ENCODE measurements at regions not wholly inside any gene's neighbourhood (a gene's known extent, or its start where the extent isn't known, plus 50 kb on each side); places are given as distances from the start of the nearest gene placed in this dataset.

GRCh38 chr10:36677431-36677768, 448.0 kb upstream of the ANKRD30A start:
- no peak for DNase-seq (ENCODE audit: low spot score)
- no peak for TF ChIP-seq CTCF (conservative IDR thresholded peaks at IDR 0.05; ENCODE audit: low read depth)
- no peak overlapping the region for H3K27ac ChIP-seq
- ChIA-PET CTCF (interaction anchor here (0.6 kb wide), 1 partner anchor 505 kb away, joined by 4 read pairs; no protein-coding TSS in a partner anchor), POLR2A (ENCODE audit: low non-redundant PET) (interaction anchor here (0.7 kb wide), 1 partner anchor 13 kb away, joined by 3 read pairs; no protein-coding TSS in a partner anchor)

GRCh38 chr10:36676756-36677430, 448.5 kb upstream of the ANKRD30A start:
- no peak overlapping the region for H3K27ac ChIP-seq
- DNase-seq (ENCODE audit: low spot score) = no peak
- ChIA-PET CTCF (interaction anchor here (0.6 kb wide), 1 partner anchor 505 kb away, joined by 4 read pairs; no protein-coding TSS in a partner anchor), POLR2A (ENCODE audit: low non-redundant PET) (interaction anchor here (0.7 kb wide), 1 partner anchor 14 kb away, joined by 3 read pairs; no protein-coding TSS in a partner anchor)
- TF ChIP-seq CTCF (conservative IDR thresholded peaks at IDR 0.05; ENCODE audit: low read depth) = no peak

- TF ChIP-seq CTCF (conservative IDR thresholded peaks at IDR 0.05; ENCODE audit: low read depth) = no peak
- ChIA-PET POLR2A (ENCODE audit: low non-redundant PET) (no interaction called here), CTCF (no interaction called here)
- no peak for DNase-seq (ENCODE audit: low spot score)
- no peak overlapping the region for H3K27ac ChIP-seq
Observed at GRCh38 chr10:36676321-36676720, 449.1 kb upstream of the ANKRD30A start.

GRCh38 chr10:36675458-36675880, 449.9 kb upstream of the ANKRD30A start:
- no peak for TF ChIP-seq CTCF (conservative IDR thresholded peaks at IDR 0.05; ENCODE audit: low read depth)
- no peak overlapping the region for H3K27ac ChIP-seq
- DNase-seq (ENCODE audit: low spot score) = no peak
- ChIA-PET CTCF (no interaction called here), POLR2A (ENCODE audit: low non-redundant PET) (no interaction called here)

- ChIA-PET POLR2A (ENCODE audit: low non-redundant PET) (no interaction called here), CTCF (no interaction called here)
- no peak overlapping the region for H3K27ac ChIP-seq
- DNase-seq (ENCODE audit: low spot score) = no peak
- no peak for TF ChIP-seq CTCF (conservative IDR thresholded peaks at IDR 0.05; ENCODE audit: low read depth)
Observed at GRCh38 chr10:36671607-36672006, 453.8 kb upstream of the ANKRD30A start.

GRCh38 chr10:36670621-36671402, 454.6 kb upstream of the ANKRD30A start:
- TF ChIP-seq CTCF (conservative IDR thresholded peaks at IDR 0.05; ENCODE audit: low read depth) = no peak
- ChIA-PET POLR2A (ENCODE audit: low non-redundant PET) (no interaction called here), CTCF (interaction anchor here (0.8 kb wide), 1 partner anchor 31 kb away, joined by 3 read pairs; no protein-coding TSS in a partner anchor)
- H3K27ac ChIP-seq = no peak overlapping the region
- DNase-seq (ENCODE audit: low spot score) = no peak

All from RWPE1 (cell line).